ENCODE measurements at regions not wholly inside any gene's neighbourhood (a gene's known extent, or its start where the extent isn't known, plus 50 kb on each side); places are given as distances from the start of the nearest gene placed in this dataset.
"Not testable (repeated sequence)": the region's sequence is repeated elsewhere in the genome, so short reads cannot be mapped to it uniquely, and the experiment has no call there.

DNA sequence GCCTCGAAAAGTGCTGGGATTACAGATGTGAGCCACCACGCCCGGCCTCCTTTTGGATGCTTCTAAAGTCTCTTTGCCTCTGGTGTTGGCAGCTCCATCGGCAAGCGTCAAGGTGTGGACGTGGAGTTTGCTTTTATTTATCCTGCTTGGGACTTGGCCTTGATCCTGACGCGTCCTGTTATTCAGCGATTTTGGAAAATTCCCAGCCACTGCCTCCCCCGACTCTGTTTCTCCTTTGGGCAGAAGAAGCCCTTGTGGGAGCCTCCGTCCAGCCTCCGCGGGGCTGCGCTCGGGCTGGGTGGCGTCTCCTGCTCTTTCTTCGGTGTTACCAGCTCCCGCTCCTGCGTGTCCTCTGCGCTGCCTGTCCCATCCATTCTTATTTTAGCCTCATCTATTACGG, 151.7 kb downstream of the TMEM121 start:
- BruUV-seq (replicated peaks); H3K36me3 ChIP-seq (ENCODE audit: low read depth, low read length); H2AFZ ChIP-seq (ENCODE audit: low read length); H3K79me2 ChIP-seq (ENCODE audit: low read length); H3K9ac ChIP-seq (ENCODE audit: low read length); H3K4me3 ChIP-seq (ENCODE audit: low read length); H3K4me2 ChIP-seq (ENCODE audit: low read length); DNase-seq; ATAC-seq; H3K27me3 ChIP-seq (ENCODE audit: low read length); H3K9me3 ChIP-seq (ENCODE audit: low read length); H3K9me2 ChIP-seq (replicated peaks; ENCODE audit: low read length); CTCF ChIA-PET; H3F3A ChIP-seq (ENCODE audit: low read length, unreplicated experiment); H3K4me1 ChIP-seq (ENCODE audit: insufficient read depth, low read length); POLR2A ChIA-PET (ENCODE audit: unreplicated experiment); H4K20me1 ChIP-seq (ENCODE audit: low read length); H3K27ac ChIP-seq (ENCODE audit: low read length): not testable (repeated sequence)
- intact Hi-C loops (cut with micrococcal nuclease) = loop anchor here (10.0 kb wide), 1 partner anchor 267 kb away; no protein-coding TSS in a partner anchor

DNA sequence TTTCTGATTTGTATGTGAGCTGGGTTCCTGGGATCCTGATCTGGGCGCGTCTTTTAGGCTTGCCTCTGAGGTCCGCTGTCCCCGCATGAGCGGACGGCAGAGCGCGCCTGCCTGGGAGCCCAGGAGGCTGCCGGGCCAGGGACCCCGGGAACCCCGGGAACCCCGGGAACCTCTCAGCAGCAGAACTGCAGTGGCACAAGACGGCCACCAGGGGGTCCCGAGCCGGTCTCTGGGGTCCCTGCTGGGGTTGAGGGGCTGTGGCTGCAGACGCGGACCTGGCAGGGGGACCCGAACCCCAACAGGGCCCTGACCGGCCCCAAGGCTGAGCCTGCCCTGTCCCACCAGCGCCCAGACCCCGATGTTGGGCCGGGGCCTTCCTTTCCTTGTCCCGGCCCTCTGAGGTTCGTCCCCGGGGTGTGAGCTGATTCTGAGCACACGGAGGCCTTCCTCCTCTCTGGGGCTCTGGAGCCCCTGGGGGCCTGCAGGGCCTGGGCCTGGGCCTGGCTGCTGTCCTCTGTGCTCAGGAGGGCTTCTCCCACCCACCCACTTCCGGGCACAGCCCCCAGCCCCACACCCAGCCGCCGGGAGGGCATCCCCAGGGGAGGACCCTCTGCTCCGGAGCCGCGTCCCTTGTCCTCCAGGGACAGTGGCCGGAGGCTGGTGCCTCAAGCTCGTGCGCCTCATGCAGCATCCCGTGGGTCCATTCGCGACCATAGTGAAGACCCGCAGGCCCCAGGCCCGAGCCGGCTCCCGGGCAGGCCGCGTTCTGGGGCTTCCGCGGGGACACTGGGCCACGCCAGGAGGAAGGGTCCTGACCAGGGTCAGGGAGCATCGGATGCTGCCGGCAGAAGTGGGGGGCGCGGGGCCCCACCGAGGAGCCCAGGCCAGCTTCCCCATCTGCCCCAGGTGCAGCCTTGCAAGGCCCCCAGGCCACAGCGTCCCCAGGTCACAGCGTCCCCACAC, 152.9 kb downstream of the TMEM121 start:
- BruUV-seq (replicated peaks); H2AFZ ChIP-seq (ENCODE audit: low read length); DNase-seq; POLR2A ChIA-PET (ENCODE audit: unreplicated experiment); H3K27ac ChIP-seq (ENCODE audit: low read length); H3K4me2 ChIP-seq (ENCODE audit: low read length); H3K9ac ChIP-seq (ENCODE audit: low read length); H3K4me1 ChIP-seq (ENCODE audit: insufficient read depth, low read length); H3K79me2 ChIP-seq (ENCODE audit: low read length); CTCF ChIA-PET; H3K9me2 ChIP-seq (replicated peaks; ENCODE audit: low read length); H3K9me3 ChIP-seq (ENCODE audit: low read length); H4K20me1 ChIP-seq (ENCODE audit: low read length); H3K27me3 ChIP-seq (ENCODE audit: low read length); H3F3A ChIP-seq (ENCODE audit: low read length, unreplicated experiment); H3K36me3 ChIP-seq (ENCODE audit: low read depth, low read length); ATAC-seq; H3K4me3 ChIP-seq (ENCODE audit: low read length): not testable (repeated sequence)
- intact Hi-C loops (cut with micrococcal nuclease) = loop anchor here (10.0 kb wide), 1 partner anchor 266 kb away; no protein-coding TSS in a partner anchor

DNA sequence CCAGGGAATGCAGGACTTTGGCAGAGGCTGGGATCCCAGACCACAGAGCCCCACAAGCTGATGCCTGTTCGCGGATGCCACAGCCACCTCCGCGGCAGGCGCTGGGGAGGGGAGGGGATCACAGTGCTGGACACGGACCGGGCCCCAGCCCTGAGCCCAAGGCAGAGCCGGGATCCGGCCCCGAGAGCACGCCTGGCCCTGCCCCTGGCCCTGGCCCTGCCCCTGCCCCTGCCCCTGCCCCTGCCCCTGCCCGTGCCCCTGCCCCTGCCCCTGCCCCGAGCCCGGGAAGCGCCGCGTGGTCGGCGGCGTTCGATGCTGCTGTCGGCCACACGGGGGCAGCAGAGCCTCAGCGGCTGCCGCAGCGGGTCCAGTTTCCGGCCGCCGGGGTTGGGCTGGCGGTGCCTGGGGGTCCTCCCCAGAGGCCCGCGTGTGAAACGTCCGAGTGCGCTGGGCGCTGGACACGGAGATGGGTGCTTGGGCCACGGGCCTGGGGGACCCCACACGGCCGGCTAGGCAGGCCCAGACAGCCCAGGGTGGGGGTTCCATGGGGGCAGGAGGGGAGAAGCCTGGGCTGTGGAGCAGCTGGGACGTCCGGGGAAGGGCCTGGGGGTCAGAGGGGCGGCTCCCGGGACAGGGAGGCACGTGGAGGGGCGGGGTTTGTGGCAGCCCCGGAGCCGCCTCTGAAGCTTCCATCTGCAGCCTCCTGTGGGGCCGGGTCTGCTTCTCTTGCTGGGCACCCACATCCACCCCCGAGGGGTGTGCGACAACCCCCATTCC, 153.8 kb downstream of the TMEM121 start:
- H3K4me2 ChIP-seq (ENCODE audit: low read length); H3F3A ChIP-seq (ENCODE audit: low read length, unreplicated experiment); H2AFZ ChIP-seq (ENCODE audit: low read length); H3K79me2 ChIP-seq (ENCODE audit: low read length); CTCF ChIA-PET; H4K20me1 ChIP-seq (ENCODE audit: low read length); BruUV-seq (replicated peaks); H3K9ac ChIP-seq (ENCODE audit: low read length); H3K9me2 ChIP-seq (replicated peaks; ENCODE audit: low read length); H3K27ac ChIP-seq (ENCODE audit: low read length); H3K4me3 ChIP-seq (ENCODE audit: low read length); POLR2A ChIA-PET (ENCODE audit: unreplicated experiment); H3K9me3 ChIP-seq (ENCODE audit: low read length); H3K27me3 ChIP-seq (ENCODE audit: low read length); H3K36me3 ChIP-seq (ENCODE audit: low read depth, low read length); DNase-seq; H3K4me1 ChIP-seq (ENCODE audit: insufficient read depth, low read length): not testable (repeated sequence)
- intact Hi-C loops (cut with micrococcal nuclease) = loop anchor here (10.0 kb wide), 1 partner anchor 265 kb away; no protein-coding TSS in a partner anchor
- ATAC-seq = peak; percentile 74

DNA sequence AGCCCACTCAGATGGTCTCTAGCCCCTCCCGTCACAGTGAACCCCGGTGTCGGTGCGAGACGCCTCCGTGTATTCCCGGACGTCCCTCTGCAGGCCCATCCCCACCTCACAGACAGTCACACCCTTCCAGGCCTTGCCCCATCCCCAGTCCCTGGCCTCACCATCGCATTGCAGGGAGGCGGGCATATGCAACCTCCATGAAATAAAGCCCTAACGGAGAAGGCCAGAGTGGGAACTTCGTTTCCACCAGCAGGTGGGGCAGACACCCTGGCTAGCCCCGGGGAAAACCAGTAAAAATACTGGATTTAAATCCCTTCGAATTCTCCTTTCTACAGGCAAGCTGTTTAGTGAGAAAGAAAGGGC, 154.3 kb downstream of the TMEM121 start:
- H3K9ac ChIP-seq (ENCODE audit: low read length); H3F3A ChIP-seq (ENCODE audit: low read length, unreplicated experiment); POLR2A ChIA-PET (ENCODE audit: unreplicated experiment); BruUV-seq (replicated peaks); H3K27ac ChIP-seq (ENCODE audit: low read length); H3K9me3 ChIP-seq (ENCODE audit: low read length); H3K36me3 ChIP-seq (ENCODE audit: low read depth, low read length); H4K20me1 ChIP-seq (ENCODE audit: low read length); H3K4me2 ChIP-seq (ENCODE audit: low read length); CTCF ChIA-PET; H3K27me3 ChIP-seq (ENCODE audit: low read length); H3K4me1 ChIP-seq (ENCODE audit: insufficient read depth, low read length); intact Hi-C loops (cut with micrococcal nuclease); H2AFZ ChIP-seq (ENCODE audit: low read length); H3K79me2 ChIP-seq (ENCODE audit: low read length); H3K4me3 ChIP-seq (ENCODE audit: low read length); H3K9me2 ChIP-seq (replicated peaks; ENCODE audit: low read length); DNase-seq: not testable (repeated sequence)
- peak; percentile 55 for ATAC-seq

DNA sequence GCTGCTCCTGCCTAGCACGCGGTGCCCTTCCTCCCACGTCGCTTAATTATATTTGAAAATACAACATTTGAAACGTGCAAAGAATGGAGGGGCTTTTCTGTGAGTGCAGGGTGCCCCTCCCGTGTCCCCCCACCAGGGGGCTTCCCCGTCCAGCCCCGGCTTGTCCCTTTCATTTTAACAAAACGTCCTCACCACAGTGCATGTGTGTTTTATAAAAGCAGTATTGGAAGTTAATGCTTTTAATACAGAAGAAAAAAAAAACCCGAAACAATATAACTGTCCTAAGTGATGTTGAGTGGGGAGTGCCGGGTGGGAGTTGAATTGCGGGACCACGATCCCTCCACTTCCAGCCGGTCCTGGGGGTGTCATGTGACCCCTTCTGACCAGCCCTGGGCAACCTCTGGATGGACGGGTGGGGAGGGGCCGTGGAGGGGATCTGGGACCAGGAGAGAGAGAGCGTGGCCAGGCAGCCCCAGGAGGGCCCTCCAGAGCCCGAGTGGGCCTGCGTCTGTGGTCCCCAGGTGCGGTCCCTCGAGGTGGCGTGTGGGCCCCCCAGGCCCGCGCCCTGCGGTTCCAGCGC, 155.3 kb downstream of the TMEM121 start:
- H2AFZ ChIP-seq (ENCODE audit: low read length); POLR2A ChIA-PET (ENCODE audit: unreplicated experiment); H3K9ac ChIP-seq (ENCODE audit: low read length); DNase-seq; H3K9me2 ChIP-seq (replicated peaks; ENCODE audit: low read length); H3F3A ChIP-seq (ENCODE audit: low read length, unreplicated experiment); H3K9me3 ChIP-seq (ENCODE audit: low read length); BruUV-seq (replicated peaks); H3K36me3 ChIP-seq (ENCODE audit: low read depth, low read length); H3K4me3 ChIP-seq (ENCODE audit: low read length); H4K20me1 ChIP-seq (ENCODE audit: low read length); H3K4me2 ChIP-seq (ENCODE audit: low read length); CTCF ChIA-PET; H3K27ac ChIP-seq (ENCODE audit: low read length); intact Hi-C loops (cut with micrococcal nuclease); H3K4me1 ChIP-seq (ENCODE audit: insufficient read depth, low read length); H3K27me3 ChIP-seq (ENCODE audit: low read length); H3K79me2 ChIP-seq (ENCODE audit: low read length); ATAC-seq: not testable (repeated sequence)

DNA sequence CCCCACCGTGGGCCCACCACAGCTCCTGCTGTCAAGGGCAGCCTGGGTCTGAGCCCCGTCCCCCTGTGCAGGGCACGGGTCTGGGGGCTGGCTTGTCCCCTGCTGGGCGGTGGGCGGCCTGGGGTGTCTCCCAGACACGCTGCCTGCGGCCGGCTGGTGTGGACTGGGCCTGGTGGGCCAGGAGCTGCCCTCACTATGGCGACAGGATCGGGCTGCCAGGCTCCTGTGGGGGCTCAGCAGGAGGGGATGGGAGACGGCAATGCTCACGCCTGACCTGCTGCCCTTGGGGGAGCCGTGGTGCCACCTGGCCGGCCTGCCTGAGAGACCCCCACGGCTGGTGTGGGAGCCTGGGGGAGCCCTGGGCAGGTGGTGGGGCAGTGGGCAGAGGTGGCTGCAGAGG, 156.1 kb downstream of the TMEM121 start:
- H3K9ac ChIP-seq (ENCODE audit: low read length); H4K20me1 ChIP-seq (ENCODE audit: low read length); BruUV-seq (replicated peaks); H3K9me2 ChIP-seq (replicated peaks; ENCODE audit: low read length); H3F3A ChIP-seq (ENCODE audit: low read length, unreplicated experiment); H2AFZ ChIP-seq (ENCODE audit: low read length); DNase-seq; ATAC-seq; intact Hi-C loops (cut with micrococcal nuclease); H3K27ac ChIP-seq (ENCODE audit: low read length); H3K4me2 ChIP-seq (ENCODE audit: low read length); H3K9me3 ChIP-seq (ENCODE audit: low read length); H3K4me3 ChIP-seq (ENCODE audit: low read length); H3K79me2 ChIP-seq (ENCODE audit: low read length); POLR2A ChIA-PET (ENCODE audit: unreplicated experiment); H3K27me3 ChIP-seq (ENCODE audit: low read length); H3K36me3 ChIP-seq (ENCODE audit: low read depth, low read length); CTCF ChIA-PET; H3K4me1 ChIP-seq (ENCODE audit: insufficient read depth, low read length): not testable (repeated sequence)
